GM18508 (cell line): ENCODE measurements at regions not wholly inside any gene's neighbourhood (a gene's known extent, or its start where the extent isn't known, plus 50 kb on each side); places are given as distances from the start of the nearest gene placed in this dataset.

Experiments
- ATAC-seq: cut with Tn5 transposase; IDR thresholded peaks from one replicate; pipeline ENCODE4 v1.9.1; 2021; ENCODE audit warnings: moderate number of reproducible peaks; ENCODE audit not compliant: insufficient read depth, unreplicated experiment

- ATAC-seq, result no peak
Measured at GRCh38 chr15:81558056-81558455, 184.0 kb upstream of the TMC3 start.

GRCh38 chr15:81555346-81555745, 181.3 kb upstream of the TMC3 start:
- ATAC-seq, result no peak

DNA sequence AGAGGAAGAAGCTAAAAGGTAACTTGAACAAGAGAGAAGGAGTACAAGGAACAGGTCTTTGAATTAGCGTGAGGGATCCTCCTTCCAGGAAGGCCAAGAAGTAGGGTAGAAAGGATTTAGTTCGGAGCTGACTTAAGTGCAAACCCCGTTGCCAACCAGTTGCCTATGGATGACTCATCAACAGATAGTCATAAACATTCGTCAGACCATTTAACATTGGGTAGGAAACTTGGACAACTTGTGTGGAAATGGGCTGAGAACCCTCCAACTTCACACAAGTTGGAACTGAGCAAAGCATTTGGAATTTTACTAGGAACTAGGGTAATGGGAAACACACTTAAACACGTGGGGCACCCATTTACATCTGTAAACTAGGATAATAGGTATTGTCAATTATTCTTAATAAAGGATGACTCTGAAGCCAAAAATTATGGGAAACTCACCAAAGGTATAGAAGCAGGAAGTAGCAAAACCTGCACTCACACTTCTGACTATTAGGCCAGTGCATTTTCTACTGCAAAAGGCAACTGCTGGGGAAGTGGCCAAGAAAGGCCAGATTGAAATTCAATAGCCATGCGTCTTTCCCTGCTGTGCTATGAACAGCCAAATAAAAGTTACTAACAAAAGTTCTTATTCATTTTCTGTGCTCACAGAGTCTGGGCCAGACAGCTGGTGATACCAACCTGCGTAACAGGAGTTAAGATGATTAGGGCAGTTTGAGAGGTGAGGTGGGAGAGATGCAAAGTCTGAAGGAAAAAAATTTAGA, 174.5 kb upstream of the TMC3 start:
- ATAC-seq, result no peak

DNA sequence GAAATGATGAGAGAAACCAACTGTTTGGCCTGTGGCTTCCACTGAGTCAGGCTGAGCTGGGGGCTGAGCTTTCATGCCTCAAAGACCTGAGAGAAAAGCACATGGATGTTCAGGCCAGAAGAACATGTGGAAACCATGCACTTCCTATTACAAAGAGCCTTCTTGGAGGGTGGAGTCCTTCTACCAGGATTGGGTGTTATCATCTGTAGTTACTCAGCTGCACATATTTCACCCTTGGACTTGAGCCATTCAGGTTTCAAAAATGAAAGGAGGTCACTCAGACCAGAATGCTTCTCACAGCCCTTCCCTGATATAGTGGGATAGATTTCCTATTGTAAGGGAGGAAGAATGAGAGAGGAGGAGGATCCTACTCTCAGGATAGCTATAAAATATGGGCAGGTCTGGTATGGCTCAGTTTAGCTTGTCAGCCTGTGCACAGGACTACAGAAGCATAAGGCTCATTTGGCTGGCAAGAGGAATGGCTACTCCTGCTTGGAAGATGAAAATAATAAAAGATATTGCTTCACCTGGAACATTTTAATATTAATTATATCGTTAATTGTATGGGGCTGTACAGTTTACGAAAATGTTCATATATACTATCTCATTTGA, 173.6 kb upstream of the TMC3 start:
- ATAC-seq, result no peak

DNA sequence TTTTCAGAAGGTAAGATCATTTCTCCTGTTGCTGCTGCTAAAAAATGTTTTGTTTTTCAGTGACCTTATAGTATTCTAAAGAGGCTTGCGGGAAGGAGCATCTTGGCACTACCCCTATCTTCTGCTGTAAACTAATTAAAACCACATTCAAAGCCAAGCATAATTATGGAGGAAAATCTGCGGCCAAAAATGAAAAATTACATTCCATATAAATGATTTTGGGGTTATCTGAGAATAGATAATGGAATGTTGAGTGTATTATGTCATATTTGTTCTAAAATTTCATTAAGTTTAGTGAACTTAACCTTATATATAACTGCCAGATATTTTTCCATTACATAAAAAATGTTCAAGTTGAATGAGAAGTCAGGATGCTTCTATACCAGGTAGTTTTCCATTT, 170.4 kb upstream of the TMC3 start:
- no peak for ATAC-seq

DNA sequence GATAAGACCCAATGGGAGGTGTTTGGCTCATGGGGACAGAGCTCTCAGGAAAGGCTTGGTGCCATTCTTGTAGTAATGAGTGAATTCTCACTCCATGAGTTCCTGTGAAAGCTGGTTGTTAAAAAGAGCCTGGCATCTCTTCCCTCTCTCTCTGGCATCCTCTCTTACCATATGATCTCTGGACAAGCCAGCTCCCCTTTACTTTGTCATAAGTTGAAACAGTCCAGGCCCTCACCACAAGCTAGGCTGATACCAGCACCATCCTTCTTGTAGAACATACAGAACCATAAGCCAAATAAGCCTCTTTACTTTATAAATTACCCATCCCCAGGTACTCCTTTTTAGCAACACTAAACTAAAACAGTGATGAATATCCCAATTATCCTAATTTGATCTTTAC, 166.9 kb upstream of the TMC3 start:
- ATAC-seq, result no peak

DNA sequence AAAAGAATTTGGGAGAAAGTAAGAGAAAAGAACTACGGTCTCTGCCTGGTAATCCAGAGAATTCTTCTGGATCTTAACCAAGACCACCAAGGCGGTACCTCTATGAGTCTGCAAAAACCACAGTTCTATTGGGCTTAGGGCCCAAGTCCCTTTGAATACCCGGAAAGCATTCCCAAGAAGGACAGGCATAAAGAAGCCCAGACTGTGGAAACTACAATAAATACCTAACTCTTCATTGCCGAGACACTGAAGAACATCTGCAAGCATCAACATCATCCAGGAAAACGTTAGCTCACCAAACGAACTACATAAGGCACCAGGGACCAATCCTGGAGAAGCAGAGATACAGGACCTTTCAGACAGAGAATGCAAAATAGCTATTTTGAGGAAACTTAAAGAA, 162.3 kb upstream of the TMC3 start:
- no peak for ATAC-seq

DNA sequence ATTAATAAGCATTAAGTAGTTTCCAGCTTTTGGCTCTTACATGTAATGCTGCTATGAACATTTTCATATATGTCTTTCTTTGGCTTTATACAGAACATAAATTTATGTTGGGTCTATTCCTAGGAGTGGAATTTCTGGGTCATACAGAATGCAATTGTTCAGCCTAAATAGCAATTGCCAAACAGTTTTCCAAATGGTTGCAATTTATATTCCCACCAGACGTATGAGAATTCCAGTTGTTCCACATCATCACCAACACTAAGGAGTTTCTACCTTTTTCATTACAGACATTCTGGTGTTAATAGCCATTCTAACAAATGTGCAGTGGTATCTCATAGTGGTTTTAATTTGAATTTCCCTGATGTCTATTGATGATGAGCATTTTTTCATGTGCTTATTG, 160.1 kb upstream of the TMC3 start:
- no peak for ATAC-seq

GRCh38 chr15:81532001-81532400, 158.0 kb upstream of the TMC3 start:
- ATAC-seq, result no peak

GRCh38 chr15:81531109-81531592, 157.1 kb upstream of the TMC3 start:
- ATAC-seq, result no peak

GRCh38 chr15:81530271-81530691, 156.3 kb upstream of the TMC3 start:
- ATAC-seq, result no peak

GRCh38 chr15:81529481-81529880, 155.5 kb upstream of the TMC3 start:
- ATAC-seq, result no peak

GRCh38 chr15:81526029-81526428, 152.0 kb upstream of the TMC3 start:
- ATAC-seq, result no peak

- no peak for ATAC-seq
Measured at GRCh38 chr15:81524496-81524895, 150.5 kb upstream of the TMC3 start.

DNA sequence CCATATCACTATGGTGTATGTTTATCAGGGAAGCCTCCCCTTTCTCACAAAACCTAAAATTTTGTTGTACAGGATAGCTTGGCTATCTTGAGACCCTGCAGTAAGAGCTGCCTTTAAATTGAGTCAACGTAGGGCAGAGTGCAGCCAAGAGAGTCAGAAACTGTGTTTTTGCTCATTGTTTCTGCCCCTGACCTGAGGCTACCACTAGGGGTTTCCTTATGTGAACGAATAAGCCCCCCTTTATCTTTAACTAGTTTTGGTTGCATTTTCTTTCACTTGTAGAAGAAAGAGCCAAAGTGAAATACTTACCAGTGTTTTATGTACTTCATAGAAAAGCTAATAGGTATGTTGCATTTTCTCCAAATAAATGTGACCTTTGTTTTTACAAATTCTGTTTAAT, 149.9 kb upstream of the TMC3 start:
- ATAC-seq, result no peak

GRCh38 chr15:81520480-81520879, 146.5 kb upstream of the TMC3 start:
- ATAC-seq, result no peak

DNA sequence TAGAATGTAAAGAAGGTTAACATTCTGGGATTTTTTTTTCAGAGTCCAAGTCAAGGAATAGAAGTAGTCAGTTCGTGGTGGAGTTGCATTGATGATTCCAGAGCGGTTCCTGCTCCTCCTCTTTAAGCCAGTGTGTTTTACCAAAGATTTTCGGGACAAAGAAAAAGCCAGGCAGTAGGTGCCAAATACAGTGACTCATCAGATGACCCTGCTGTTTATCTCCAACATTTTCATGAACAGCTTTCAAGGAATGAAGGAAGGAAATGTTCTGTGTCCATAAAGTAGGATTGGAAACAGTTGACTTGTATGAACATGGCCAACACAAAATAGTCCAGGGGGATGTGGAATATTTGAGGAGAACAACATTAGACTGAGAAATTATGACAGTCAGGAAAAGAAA, 142.4 kb upstream of the TMC3 start:
- ATAC-seq, result no peak

DNA sequence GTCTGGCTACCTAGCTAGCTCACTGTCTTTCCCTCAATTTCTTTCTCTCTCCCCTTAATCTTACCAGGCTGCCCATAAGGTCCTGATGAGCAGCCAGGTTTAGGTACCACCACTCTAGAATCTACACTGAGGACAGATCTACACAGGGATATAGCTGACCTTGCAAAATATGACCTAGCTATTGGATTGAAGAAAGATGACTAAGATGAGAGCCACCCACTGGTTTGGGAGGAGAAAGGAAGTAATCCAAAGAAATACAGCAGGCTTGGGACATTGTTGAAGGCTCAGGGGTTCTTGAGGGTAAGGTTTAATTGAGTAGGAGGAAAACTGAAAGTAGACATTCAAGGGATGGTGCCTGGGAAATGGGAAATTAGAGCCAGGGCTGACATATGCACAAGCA, 142.0 kb upstream of the TMC3 start:
- ATAC-seq, result no peak

- no peak for ATAC-seq
Measured at GRCh38 chr15:81514725-81515124, 140.7 kb upstream of the TMC3 start.

- no peak for ATAC-seq
Measured at GRCh38 chr15:81511138-81511537, 137.1 kb upstream of the TMC3 start.

DNA sequence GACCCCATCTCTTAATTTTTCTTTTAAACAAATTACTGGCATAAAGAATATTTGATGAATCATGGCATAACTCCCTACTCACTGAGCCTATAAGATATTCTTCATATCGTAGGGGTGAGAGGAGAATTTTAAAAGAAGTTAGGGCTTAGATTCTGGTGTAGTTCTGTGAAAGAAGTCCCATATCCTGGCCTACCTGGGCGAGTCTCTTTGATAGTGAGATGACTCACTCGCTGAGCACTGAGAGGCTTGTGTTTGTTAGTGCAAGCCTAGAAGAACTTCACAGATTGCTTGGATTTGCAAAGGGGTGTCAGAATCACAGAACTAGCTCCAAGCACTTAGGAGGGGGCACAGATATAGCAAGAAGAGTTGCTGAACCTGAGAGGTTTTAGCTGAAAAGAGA, 133.8 kb upstream of the TMC3 start:
- ATAC-seq, result no peak

GRCh38 chr15:81506936-81507335, 132.9 kb upstream of the TMC3 start:
- no peak for ATAC-seq
